Activated CD4-positive, alpha-beta memory T cell treated with anti-CD3 and anti-CD28 coated beads for 36 hours (primary cell): ENCODE measurements at regions not wholly inside any gene's neighbourhood (a gene's known extent, or its start where the extent isn't known, plus 50 kb on each side); places are given as distances from the start of the nearest gene placed in this dataset.

Source experiments
- CTCF ChIA-PET: fragments of 350-600 bp; sonication (Branson Sonifier 250); formaldehyde crosslinking; loops from one replicate; lab custom pipeline; 2021; ENCODE audit warnings: antibody characterized with exemption, inconsistent platforms; lab: Charles Lee
- POLR2A ChIA-PET: fragments of 350-600 bp; sonication (Branson Sonifier 250); formaldehyde crosslinking; loops from one replicate; lab custom pipeline; 2021; ENCODE audit warnings: antibody characterized with exemption; lab: Charles Lee
- DNase-seq: peaks from one replicate; pipeline ENCODE4 v3.0.0-alpha.2; 2020
- H3K27ac Mint-ChIP-seq: one replicate; pipeline ENCODE4 v1.8.0; 2021; ENCODE audit warnings: mixed read lengths
- H3K27me3 Mint-ChIP-seq: one replicate; pipeline ENCODE4 v1.8.0; 2021; ENCODE audit warnings: mixed read lengths
- H3K36me3 Mint-ChIP-seq: one replicate; pipeline ENCODE4 v1.8.0; 2021; ENCODE audit warnings: mixed read lengths
- H3K4me1 Mint-ChIP-seq: one replicate; pipeline ENCODE4 v1.8.0; 2021; ENCODE audit warnings: low read depth, mixed read lengths
- H3K4me3 Mint-ChIP-seq: one replicate; pipeline ENCODE4 v1.8.0; 2021; ENCODE audit warnings: mild to moderate bottlenecking, mixed read lengths
- H3K9me3 Mint-ChIP-seq: one replicate; pipeline ENCODE4 v1.8.0; 2021; ENCODE audit warnings: mixed read lengths
- intact Hi-C: fragments of 100-400 bp; cut with micrococcal nuclease; formaldehyde crosslinking; loops from one replicate; pipeline ENCODE4 v1.15.1; 2023

- intact Hi-C loops = no loop called here
- H3K4me3 Mint-ChIP-seq = no peak overlapping the region
These were observed 231.2 kb upstream of the PMEPA1 start for GRCh38 chr20:57940868-57941522.

DNA sequence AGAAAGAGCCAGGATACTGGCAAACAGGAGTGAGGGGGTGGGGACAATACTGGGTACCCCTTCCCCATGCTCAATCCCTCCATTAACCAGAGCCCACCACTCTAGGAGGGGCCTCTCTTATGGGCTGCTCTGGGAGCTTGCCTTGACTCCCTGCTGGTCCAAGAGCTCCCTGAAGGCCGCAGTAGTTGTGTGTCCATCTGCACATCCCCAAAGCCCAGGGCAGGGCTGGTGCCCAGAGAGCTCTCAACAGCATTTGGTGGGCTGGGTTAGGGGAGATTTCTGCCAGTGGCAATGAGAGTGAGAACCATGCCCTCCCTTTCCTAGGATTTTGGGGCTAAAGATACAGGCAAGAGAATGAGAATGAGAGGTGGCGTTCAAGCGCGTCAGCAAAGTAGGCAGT lies 230.6 kb upstream of the PMEPA1 start:
- Mint-ChIP-seq H3K36me3 (no peaks in the 10 kb centered on the region), H3K4me1 (peaks cover 2% of the 10 kb centered on the region), H3K4me3 (no peak overlapping the region), H3K9me3 (no peaks in the 10 kb centered on the region), H3K27ac (no peak overlapping the region), H3K27me3 (no peaks in the 10 kb centered on the region)
- POLR2A ChIA-PET = no interaction called here
- CTCF ChIA-PET = no interaction called here
- no peak for DNase-seq
- intact Hi-C loops = no loop called here

More at GRCh38 chr20:57940868-57941522, 231.2 kb upstream of the PMEPA1 start:
- no peak for DNase-seq
- Mint-ChIP-seq H3K27ac (no peak overlapping the region), H3K4me1 (peaks cover 2% of the 10 kb centered on the region), H3K36me3 (no peaks in the 10 kb centered on the region), H3K27me3 (no peaks in the 10 kb centered on the region), H3K9me3 (no peaks in the 10 kb centered on the region)
- ChIA-PET POLR2A (no interaction called here), CTCF (no interaction called here)

- intact Hi-C loops = no loop called here
- Mint-ChIP-seq H3K4me3 (no peak overlapping the region), H3K27me3 (no peaks in the 10 kb centered on the region), H3K27ac (no peak overlapping the region), H3K36me3 (no peaks in the 10 kb centered on the region), H3K9me3 (no peaks in the 10 kb centered on the region), H3K4me1 (peaks cover 2% of the 10 kb centered on the region)
- ChIA-PET CTCF (interaction anchor here (1.2 kb wide), 1 partner anchor 343 kb away, joined by 4 read pairs; no protein-coding TSS in a partner anchor), POLR2A (interaction anchor here (0.5 kb wide), 1 partner anchor 168 kb away, joined by 3 read pairs; no protein-coding TSS in a partner anchor)
- no peak for DNase-seq
These were observed 229.7 kb upstream of the PMEPA1 start for GRCh38 chr20:57939499-57939898.

DNA sequence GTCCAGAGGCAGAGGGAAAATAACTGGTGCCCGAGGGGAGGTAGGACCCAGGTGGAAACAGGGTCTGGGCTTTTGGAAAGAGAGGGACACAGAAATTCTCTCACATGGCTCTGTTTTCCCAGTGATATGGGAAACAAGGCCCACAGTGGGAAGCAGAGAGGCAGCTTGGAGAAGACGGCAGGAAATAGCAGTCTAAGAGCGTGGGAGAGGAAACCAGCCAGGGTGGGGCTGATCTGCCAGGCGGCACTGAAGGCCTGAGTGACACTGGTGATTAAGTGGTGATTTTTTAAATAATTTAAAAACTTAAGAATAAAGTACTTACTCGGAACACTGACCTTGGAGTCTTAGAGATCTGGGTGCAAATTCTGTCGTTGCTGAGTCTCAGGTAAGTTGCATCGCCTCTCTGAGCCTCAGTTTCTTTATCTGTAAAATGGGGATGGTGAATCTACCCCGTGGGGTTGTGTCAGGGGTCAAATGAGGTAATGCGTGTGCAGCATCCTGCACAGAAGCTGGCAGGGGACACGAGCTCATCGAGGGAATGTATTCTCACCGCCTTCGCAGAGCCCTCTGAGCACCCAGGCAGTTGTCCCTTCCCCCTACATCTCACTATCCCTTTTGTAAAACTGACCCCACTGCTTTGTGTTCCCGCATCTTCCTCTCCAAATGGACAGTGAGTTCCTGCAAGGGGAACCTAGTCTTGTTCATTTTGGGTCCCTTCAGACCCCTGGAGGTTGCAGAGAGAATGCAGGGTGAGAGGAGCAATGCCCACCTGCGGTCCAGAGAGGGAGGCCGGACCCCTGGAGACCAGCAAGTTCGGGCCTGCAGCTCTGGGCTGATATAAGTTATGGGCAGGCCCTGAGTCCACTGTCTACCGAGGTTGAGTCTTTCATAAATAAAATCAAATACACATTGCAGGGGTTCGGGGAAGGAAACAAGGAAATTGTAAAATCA lies 228.6 kb upstream of the PMEPA1 start:
- CTCF ChIA-PET = no interaction called here
- no peak for DNase-seq
- intact Hi-C loops = no loop called here
- Mint-ChIP-seq H3K4me1 (peaks cover 2% of the 10 kb centered on the region), H3K27me3 (no peaks in the 10 kb centered on the region), H3K9me3 (no peaks in the 10 kb centered on the region), H3K36me3 (no peaks in the 10 kb centered on the region), H3K4me3 (no peak overlapping the region), H3K27ac (no peak overlapping the region)
- POLR2A ChIA-PET = no interaction called here

DNA sequence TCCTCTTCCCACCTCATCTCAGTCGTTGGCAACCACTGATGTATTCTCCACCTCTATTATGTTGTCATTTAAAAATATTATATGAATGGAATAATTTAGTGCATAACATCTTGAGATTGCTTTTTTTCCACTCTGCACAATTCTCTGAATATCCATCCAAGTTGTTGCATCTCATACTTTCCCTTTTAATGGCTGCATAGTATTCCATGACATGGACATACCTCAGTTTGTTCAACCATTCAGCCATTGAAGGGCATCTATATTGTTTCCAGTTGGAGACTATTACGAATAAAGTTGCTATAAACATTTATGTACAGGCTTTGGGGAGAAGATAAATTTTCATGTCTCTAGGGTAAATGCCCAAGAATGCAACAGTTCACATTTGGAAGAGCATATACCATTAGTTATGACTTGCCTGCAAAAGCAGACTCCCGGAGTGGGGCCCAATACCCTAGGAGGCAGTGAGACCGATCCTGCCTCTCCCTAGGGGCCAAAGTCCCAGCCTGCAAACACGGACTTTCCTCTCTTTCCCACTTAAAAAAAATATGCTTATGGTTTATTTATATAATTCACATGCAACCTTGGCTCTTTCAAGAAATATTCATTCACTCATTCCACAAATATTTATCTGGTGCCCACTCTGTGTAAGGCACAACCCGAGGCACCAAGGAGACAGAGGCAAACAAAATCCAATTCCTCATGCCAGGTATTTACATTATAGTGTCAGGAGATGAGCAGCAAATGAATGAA lies 227.0 kb upstream of the PMEPA1 start:
- ChIA-PET POLR2A (no interaction called here), CTCF (no interaction called here)
- H3K9me3 Mint-ChIP-seq = no peaks in the 10 kb centered on the region
- DNase-seq = no peak
- H3K27ac Mint-ChIP-seq = no peak overlapping the region
- H3K4me1 Mint-ChIP-seq = peaks cover 2% of the 10 kb centered on the region
- H3K27me3 Mint-ChIP-seq = no peaks in the 10 kb centered on the region
- intact Hi-C loops = no loop called here
- H3K4me3 Mint-ChIP-seq = no peak overlapping the region
- no peaks in the 10 kb centered on the region for H3K36me3 Mint-ChIP-seq

GRCh38 chr20:57934913-57935312 lies 225.1 kb upstream of the PMEPA1 start:
- peaks cover 2% of the 10 kb centered on the region for H3K4me1 Mint-ChIP-seq
- intact Hi-C loops = no loop called here
- H3K9me3 Mint-ChIP-seq = no peaks in the 10 kb centered on the region
- ChIA-PET POLR2A (no interaction called here), CTCF (no interaction called here)
- H3K36me3 Mint-ChIP-seq = no peaks in the 10 kb centered on the region
- H3K27me3 Mint-ChIP-seq = no peaks in the 10 kb centered on the region
- H3K4me3 Mint-ChIP-seq = no peak overlapping the region
- no peak overlapping the region for H3K27ac Mint-ChIP-seq
- no peak for DNase-seq

DNA sequence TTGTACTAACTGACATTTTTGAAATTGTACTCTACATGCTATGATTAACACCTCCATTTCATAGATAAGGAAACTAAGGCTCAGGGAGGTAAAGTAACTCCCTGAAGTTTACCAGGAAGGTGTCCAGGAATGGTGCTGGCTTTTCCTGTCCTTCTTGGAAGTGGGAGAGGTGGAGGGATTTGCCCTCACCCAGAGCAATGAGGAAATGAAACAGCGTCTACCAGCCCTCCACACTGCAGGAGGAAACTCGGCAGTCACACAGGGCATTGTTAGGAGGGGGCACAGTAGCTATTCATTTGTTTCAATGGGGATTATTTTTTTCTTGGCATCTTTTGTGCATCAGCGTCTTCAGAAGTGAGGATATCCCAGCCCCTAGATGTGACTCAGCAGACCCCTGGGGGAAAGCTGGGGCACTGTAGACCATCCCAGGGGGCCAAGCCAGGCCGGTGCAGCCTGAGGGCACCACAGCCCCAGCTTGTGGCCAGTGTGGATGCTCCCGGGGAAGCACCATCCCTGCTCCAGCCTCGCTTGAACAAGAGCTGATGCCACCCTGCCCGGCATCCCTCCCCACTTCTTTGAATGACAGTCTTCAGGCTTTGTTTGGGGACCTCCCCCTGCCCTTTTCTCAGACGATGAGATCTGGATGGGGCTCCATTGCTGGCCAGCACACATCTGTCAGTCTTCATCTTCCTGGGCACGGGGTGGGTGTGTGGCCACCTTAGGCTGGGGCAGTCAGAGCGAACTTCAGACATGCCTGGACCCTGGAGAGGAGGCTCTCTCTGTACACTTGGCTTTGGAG lies 224.4 kb upstream of the PMEPA1 start:
- no peaks in the 10 kb centered on the region for H3K27me3 Mint-ChIP-seq
- peaks cover 2% of the 10 kb centered on the region for H3K9me3 Mint-ChIP-seq
- H3K27ac Mint-ChIP-seq = no peak overlapping the region
- POLR2A ChIA-PET = no interaction called here
- intact Hi-C loops = no loop called here
- CTCF ChIA-PET = no interaction called here
- peaks cover 2% of the 10 kb centered on the region for H3K4me1 Mint-ChIP-seq
- H3K36me3 Mint-ChIP-seq = no peaks in the 10 kb centered on the region
- DNase-seq = no peak
- no peak overlapping the region for H3K4me3 Mint-ChIP-seq

GRCh38 chr20:57932227-57932864 lies 222.5 kb upstream of the PMEPA1 start:
- Mint-ChIP-seq H3K27ac (no peak overlapping the region), H3K9me3 (peaks cover 5% of the 10 kb centered on the region), H3K4me1 (no peaks in the 10 kb centered on the region), H3K4me3 (no peak overlapping the region), H3K36me3 (no peaks in the 10 kb centered on the region), H3K27me3 (no peaks in the 10 kb centered on the region)
- ChIA-PET CTCF (interaction anchor here (1.3 kb wide), 1 partner anchor 154 kb away, joined by 3 read pairs; no protein-coding TSS in a partner anchor), POLR2A (no interaction called here)
- DNase-seq = no peak
- intact Hi-C loops = no loop called here

DNA sequence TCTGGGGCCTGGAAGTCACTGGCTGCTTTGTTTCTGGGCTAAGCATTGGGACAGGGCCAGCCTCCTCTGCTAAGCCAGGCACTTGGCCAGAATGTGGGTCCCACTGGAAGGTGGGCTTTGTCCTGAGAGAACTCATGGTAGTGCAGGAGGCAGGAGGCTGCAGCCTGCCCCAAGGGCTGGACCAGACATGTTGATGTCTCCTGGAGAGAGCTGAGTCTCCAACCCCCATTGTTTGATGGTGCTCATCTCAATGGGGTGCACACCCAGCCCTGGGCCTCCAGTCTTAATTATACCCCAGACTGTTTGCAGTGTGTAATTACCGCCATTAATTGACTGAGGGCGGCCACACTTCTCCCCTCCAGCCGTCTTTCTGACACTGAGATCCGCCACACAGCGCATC lies 220.5 kb upstream of the PMEPA1 start:
- Mint-ChIP-seq H3K4me1 (no peaks in the 10 kb centered on the region), H3K4me3 (no peak overlapping the region), H3K27ac (no peak overlapping the region), H3K27me3 (no peaks in the 10 kb centered on the region), H3K9me3 (peaks cover 17% of the 10 kb centered on the region), H3K36me3 (peaks cover 3% of the 10 kb centered on the region)
- POLR2A ChIA-PET = no interaction called here
- no peak for DNase-seq
- CTCF ChIA-PET = no interaction called here
- intact Hi-C loops = no loop called here

DNA sequence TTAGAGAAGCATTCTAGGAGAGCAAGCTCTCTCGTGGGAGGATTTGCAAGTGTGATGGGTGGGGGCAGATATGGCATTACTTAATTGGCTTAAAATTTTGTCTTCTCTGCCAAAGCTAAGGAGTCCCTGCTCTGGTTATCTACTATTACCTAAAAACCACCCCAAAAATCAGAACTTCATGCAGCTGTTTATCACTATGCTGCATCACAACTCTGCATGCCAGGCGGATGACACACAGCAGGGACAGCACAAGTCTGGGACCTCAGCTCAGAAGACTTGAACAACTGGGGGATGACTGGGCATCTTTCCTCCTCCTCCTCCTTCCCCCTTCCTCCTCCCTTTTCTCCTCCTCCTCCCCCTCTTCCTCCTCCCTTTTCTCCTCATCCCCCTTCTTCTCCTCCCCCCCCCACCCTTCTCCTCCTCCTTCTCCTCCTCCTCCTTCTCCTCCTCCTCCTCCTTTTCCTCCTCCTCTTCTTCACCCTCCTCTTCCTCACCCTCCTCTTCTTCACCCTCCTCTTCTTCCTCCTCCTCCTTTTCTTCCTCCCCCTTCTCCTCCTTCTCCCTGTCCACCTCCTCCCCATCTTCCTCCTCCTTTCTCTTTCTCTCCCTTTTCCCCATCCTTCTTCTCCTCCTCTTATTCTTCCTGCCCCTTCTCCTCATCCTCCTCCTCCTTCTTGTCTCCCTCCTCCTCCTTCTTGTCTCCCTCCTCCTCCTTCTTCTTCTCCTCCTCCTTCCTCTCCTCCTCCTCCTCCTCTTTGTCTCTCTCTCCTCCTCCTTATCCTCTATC lies 218.6 kb upstream of the PMEPA1 start:
- POLR2A ChIA-PET = no interaction called here
- Mint-ChIP-seq H3K4me1 (no peaks in the 10 kb centered on the region), H3K27ac (no peak overlapping the region), H3K9me3 (peaks cover 19% of the 10 kb centered on the region), H3K36me3 (peaks cover 3% of the 10 kb centered on the region), H3K27me3 (no peaks in the 10 kb centered on the region), H3K4me3 (no peak overlapping the region)
- CTCF ChIA-PET = no interaction called here
- intact Hi-C loops = no loop called here
- no peak for DNase-seq

DNA sequence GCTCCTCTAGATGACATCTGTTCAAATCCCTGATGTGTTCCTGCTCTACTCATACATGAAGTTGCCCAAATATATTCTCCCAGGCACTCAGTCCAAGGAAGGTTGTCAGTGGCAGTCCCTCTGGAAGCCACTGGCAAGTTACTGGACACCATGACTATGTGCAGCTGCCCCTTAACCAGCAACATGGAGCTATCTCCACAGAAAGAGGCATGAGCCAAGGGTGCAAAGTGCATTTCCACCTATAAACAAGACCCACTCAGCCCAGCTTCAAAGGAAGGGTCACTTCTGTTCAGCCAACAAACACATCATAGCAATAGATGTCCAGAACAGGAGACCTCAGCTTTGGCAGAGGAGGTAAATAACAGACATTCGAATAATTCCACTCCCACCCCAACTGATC lies 217.6 kb upstream of the PMEPA1 start:
- H3K4me1 Mint-ChIP-seq = no peaks in the 10 kb centered on the region
- H3K27ac Mint-ChIP-seq = no peak overlapping the region
- POLR2A ChIA-PET = no interaction called here
- H3K9me3 Mint-ChIP-seq = peaks cover 19% of the 10 kb centered on the region
- intact Hi-C loops = no loop called here
- H3K27me3 Mint-ChIP-seq = no peaks in the 10 kb centered on the region
- CTCF ChIA-PET = no interaction called here
- H3K4me3 Mint-ChIP-seq = no peak overlapping the region
- H3K36me3 Mint-ChIP-seq = peaks cover 3% of the 10 kb centered on the region
- no peak for DNase-seq
